ENCODE measurements at regions not wholly inside any gene's neighbourhood (a gene's known extent, or its start where the extent isn't known, plus 50 kb on each side); places are given as distances from the start of the nearest gene placed in this dataset.

DNA sequence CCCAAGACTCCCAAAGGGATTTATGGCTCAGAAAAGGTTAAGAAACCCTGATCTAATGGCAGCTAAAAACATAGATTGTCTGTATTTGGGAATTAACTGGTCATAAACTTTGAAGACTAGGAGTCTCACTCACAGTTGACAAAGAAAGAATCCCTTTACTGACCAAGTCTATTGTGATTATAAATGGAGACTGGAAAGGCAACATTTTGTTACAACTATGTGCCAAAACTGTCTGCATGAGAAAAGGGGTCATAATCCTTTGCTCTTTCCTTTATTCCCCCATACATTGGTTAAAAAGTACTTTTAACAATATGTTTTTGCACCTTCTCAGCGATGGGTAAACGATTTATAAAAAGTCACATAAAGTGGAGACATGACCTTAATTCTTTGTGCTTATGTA is 206.9 kb upstream of the MAP3K7 start:
- no peaks in the 10 kb centered on the region for H3K9me3 ChIP-seq
- DNase-seq (ENCODE audit: low read depth in 1 of 2, low spot score in 1 of 2) (no peak), ATAC-seq (no peak), FAIRE-seq (no peak)
- H3K4me2 ChIP-seq: no peak overlapping the region
- POLR2A ChIA-PET: no interaction called here
- no peak overlapping the region for H3K4me3 ChIP-seq
- WGBS (ENCODE audit: missing lambda C conversion rate): 2% methylated on average over 2 of the region's 2 CpGs
- no peak for TF ChIP-seq SMC3 (IDR thresholded peaks at IDR 0.05)
- no peak for TF ChIP-seq POLR2A (IDR thresholded peaks at IDR 0.05; ENCODE audit: low read length)
- no peak for TF ChIP-seq ZNF302 (CRISPR knock-in tag; IDR thresholded peaks at IDR 0.05)
- TF ChIP-seq CBX2 (IDR thresholded peaks at IDR 0.05; ENCODE audit: borderline replicate concordance, low read depth): no peak
- TF ChIP-seq BHLHE40 (IDR thresholded peaks at IDR 0.05; ENCODE audit: low read depth, low read length): no peak
- no peak for TF ChIP-seq CBX8 (IDR thresholded peaks at IDR 0.05)
- no peak for TF ChIP-seq PHF8 (IDR thresholded peaks at IDR 0.05; ENCODE audit: borderline replicate concordance, low read depth)
- no peaks in the 10 kb centered on the region for H3K4me1 ChIP-seq
- CTCF ChIA-PET: no interaction called here
- H3K27ac ChIP-seq: no peak overlapping the region

DNA sequence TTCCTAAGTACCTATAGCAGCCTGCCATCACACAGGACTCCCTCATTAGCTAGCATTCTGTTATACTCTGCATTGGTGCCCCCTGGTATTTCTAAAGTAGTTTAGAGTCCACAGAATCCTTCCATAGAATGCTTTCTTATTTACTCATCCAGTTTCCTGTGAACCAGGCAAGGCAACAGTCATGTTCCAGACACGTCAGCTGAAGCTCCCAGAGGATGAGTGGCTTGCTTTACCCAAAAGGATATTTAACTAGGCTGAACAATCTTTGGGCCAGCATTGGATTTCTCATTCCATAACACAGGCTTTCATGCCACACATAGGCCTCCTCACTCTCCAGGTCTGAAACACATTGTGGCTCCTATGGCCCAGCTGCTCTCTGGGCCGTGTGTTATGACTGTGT is 203.8 kb upstream of the MAP3K7 start:
- no peak overlapping the region for H3K4me3 ChIP-seq
- 23% methylated on average over 2 of the region's 2 CpGs for WGBS (ENCODE audit: missing lambda C conversion rate)
- H3K27ac ChIP-seq: no peak overlapping the region
- no peaks in the 10 kb centered on the region for H3K9me3 ChIP-seq
- no peak overlapping the region for H3K4me2 ChIP-seq
- ATAC-seq: no peak
- no peak for DNase-seq (ENCODE audit: low read depth in 1 of 2, low spot score in 1 of 2)
- H3K4me1 ChIP-seq: no peaks in the 10 kb centered on the region
- no peak for TF ChIP-seq NR3C1 (IDR thresholded peaks at IDR 0.05)
- FAIRE-seq: no peak
- POLR2A ChIA-PET: no interaction called here
- CTCF ChIA-PET: no interaction called here

DNA sequence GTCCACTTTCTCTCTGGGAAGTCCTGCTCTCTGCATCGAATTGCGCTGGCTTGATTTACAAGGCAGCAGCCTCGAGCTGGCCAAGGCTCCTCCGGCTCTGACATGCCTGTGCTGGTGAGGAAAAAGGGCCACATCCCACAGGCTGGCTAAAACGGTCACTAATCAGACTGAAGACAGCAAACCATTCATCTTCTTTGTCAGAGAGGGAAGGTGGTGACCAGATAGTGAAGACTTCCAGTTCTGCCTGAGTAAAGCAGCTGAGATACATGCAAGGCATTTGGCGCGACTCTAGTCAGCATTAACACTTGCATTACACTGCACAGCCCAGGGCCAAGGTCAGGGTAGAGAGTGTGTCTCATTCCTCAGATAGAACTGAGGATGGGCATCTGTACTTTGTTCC is 203.2 kb upstream of the MAP3K7 start:
- Histone ChIP-seq H3K4me2 (no peak overlapping the region), H3K4me1 (no peaks in the 10 kb centered on the region), H3K27ac (no peak overlapping the region), H3K4me3 (no peak overlapping the region), H3K9me3 (no peaks in the 10 kb centered on the region)
- POLR2A ChIA-PET: no interaction called here
- CTCF ChIA-PET: no interaction called here
- ATAC-seq: no peak
- no peak for DNase-seq (ENCODE audit: low read depth in 1 of 2, low spot score in 1 of 2)
- no peak for FAIRE-seq
- 36% methylated on average over 6 of the region's 7 CpGs for WGBS (ENCODE audit: missing lambda C conversion rate)
- TF ChIP-seq, protein P1, sequence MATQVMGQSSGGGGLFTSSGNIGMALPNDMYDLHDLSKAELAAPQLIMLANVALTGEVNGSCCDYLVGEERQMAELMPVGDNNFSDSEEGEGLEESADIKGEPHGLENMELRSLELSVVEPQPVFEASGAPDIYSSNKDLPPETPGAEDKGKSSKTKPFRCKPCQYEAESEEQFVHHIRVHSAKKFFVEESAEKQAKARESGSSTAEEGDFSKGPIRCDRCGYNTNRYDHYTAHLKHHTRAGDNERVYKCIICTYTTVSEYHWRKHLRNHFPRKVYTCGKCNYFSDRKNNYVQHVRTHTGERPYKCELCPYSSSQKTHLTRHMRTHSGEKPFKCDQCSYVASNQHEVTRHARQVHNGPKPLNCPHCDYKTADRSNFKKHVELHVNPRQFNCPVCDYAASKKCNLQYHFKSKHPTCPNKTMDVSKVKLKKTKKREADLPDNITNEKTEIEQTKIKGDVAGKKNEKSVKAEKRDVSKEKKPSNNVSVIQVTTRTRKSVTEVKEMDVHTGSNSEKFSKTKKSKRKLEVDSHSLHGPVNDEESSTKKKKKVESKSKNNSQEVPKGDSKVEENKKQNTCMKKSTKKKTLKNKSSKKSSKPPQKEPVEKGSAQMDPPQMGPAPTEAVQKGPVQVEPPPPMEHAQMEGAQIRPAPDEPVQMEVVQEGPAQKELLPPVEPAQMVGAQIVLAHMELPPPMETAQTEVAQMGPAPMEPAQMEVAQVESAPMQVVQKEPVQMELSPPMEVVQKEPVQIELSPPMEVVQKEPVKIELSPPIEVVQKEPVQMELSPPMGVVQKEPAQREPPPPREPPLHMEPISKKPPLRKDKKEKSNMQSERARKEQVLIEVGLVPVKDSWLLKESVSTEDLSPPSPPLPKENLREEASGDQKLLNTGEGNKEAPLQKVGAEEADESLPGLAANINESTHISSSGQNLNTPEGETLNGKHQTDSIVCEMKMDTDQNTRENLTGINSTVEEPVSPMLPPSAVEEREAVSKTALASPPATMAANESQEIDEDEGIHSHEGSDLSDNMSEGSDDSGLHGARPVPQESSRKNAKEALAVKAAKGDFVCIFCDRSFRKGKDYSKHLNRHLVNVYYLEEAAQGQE (IDR thresholded peaks at IDR 0.05): no peak
- TF ChIP-seq NPAS2 (CRISPR knock-in tag; IDR thresholded peaks at IDR 0.05; ENCODE audit: borderline replicate concordance): no peak
- no peak for TF ChIP-seq ESRRA (IDR thresholded peaks at IDR 0.05; ENCODE audit: borderline replicate concordance, low read length)
- no peak for TF ChIP-seq ZC3H11A (IDR thresholded peaks at IDR 0.05)
- TF ChIP-seq, protein P2, sequence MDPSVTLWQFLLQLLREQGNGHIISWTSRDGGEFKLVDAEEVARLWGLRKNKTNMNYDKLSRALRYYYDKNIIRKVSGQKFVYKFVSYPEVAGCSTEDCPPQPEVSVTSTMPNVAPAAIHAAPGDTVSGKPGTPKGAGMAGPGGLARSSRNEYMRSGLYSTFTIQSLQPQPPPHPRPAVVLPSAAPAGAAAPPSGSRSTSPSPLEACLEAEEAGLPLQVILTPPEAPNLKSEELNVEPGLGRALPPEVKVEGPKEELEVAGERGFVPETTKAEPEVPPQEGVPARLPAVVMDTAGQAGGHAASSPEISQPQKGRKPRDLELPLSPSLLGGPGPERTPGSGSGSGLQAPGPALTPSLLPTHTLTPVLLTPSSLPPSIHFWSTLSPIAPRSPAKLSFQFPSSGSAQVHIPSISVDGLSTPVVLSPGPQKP (IDR thresholded peaks at IDR 0.05; ENCODE audit: low read depth, low read length): no peak
- no peak for TF ChIP-seq CHD4 (IDR thresholded peaks at IDR 0.05; ENCODE audit: borderline replicate concordance)
- TF ChIP-seq POLR2AphosphoS2 (conservative IDR thresholded peaks at IDR 0.05; ENCODE audit: low read length): no peak
- no peak for TF ChIP-seq KDM1A (IDR thresholded peaks at IDR 0.05; ENCODE audit: low read depth)
- no peak for TF ChIP-seq EHF (CRISPR knock-in tag; IDR thresholded peaks at IDR 0.05)
- TF ChIP-seq KDM5A (IDR thresholded peaks at IDR 0.05): no peak
- TF ChIP-seq, protein P3, sequence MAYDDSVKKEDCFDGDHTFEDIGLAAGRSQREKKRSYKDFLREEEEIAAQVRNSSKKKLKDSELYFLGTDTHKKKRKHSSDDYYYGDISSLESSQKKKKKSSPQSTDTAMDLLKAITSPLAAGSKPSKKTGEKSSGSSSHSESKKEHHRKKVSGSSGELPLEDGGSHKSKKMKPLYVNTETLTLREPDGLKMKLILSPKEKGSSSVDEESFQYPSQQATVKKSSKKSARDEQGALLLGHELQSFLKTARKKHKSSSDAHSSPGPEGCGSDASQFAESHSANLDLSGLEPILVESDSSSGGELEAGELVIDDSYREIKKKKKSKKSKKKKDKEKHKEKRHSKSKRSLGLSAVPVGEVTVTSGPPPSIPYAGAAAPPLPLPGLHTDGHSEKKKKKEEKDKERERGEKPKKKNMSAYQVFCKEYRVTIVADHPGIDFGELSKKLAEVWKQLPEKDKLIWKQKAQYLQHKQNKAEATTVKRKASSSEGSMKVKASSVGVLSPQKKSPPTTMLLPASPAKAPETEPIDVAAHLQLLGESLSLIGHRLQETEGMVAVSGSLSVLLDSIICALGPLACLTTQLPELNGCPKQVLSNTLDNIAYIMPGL (CRISPR knock-in tag; IDR thresholded peaks at IDR 0.05; ENCODE audit: borderline replicate concordance): no peak
- no peak for TF ChIP-seq CBX2 (IDR thresholded peaks at IDR 0.05; ENCODE audit: borderline replicate concordance, low read depth)
- TF ChIP-seq GATA3 (IDR thresholded peaks at IDR 0.05; ENCODE audit: borderline replicate concordance): no peak
- TF ChIP-seq, protein P4, sequence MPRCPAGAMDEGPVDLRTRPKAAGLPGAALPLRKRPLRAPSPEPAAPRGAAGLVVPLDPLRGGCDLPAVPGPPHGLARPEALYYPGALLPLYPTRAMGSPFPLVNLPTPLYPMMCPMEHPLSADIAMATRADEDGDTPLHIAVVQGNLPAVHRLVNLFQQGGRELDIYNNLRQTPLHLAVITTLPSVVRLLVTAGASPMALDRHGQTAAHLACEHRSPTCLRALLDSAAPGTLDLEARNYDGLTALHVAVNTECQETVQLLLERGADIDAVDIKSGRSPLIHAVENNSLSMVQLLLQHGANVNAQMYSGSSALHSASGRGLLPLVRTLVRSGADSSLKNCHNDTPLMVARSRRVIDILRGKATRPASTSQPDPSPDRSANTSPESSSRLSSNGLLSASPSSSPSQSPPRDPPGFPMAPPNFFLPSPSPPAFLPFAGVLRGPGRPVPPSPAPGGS (IDR thresholded peaks at IDR 0.05): no peak
- TF ChIP-seq HEYL (CRISPR knock-in tag; IDR thresholded peaks at IDR 0.05): no peak
- no peak for TF ChIP-seq MYC (IDR thresholded peaks at IDR 0.05; ENCODE audit: borderline replicate concordance, low read length)
- TF ChIP-seq RCOR1 (IDR thresholded peaks at IDR 0.05; ENCODE audit: low read depth, low read length): no peak
- TF ChIP-seq RAD21 (conservative IDR thresholded peaks at IDR 0.05 in 1 of 2, IDR thresholded peaks at IDR 0.05 in 1 of 2): no peak
- no peak for TF ChIP-seq POLR2A (IDR thresholded peaks at IDR 0.05; ENCODE audit: low read length)
